ENCODE measurements at regions not wholly inside any gene's neighbourhood (a gene's known extent, or its start where the extent isn't known, plus 50 kb on each side); places are given as distances from the start of the nearest gene placed in this dataset.

- peak; percentile 47 for TF ChIP-seq CTCF (IDR thresholded peaks at IDR 0.05; ENCODE audit: low read depth, low read length)
- TF ChIP-seq POLR2A (IDR thresholded peaks at IDR 0.05; ENCODE audit: extremely low read depth, insufficient read length), result no peak
- TF ChIP-seq MAX (IDR thresholded peaks at IDR 0.05; ENCODE audit: low read depth, low read length), result no peak
Observed at GRCh38 chr2:105576440-105577241, 168.1 kb upstream of the NCK2 start.

All from NB4 (cell line).